Activated CD4-positive, alpha-beta T cell treated with anti-CD3 and anti-CD28 coated beads, Interleukin-2, amount 50 U/mL, for 24 hours (primary cell): ENCODE measurements at regions not wholly inside any gene's neighbourhood (a gene's known extent, or its start where the extent isn't known, plus 50 kb on each side); places are given as distances from the start of the nearest gene placed in this dataset.

Experiments used
- DNase-seq, 2 donors: peaks; one replicate each; pipeline ENCODE4 v3.0.0-alpha.2; 2020; ENCODE audit warnings: low read depth in 1 of 2, low spot score in 1 of 2

DNA sequence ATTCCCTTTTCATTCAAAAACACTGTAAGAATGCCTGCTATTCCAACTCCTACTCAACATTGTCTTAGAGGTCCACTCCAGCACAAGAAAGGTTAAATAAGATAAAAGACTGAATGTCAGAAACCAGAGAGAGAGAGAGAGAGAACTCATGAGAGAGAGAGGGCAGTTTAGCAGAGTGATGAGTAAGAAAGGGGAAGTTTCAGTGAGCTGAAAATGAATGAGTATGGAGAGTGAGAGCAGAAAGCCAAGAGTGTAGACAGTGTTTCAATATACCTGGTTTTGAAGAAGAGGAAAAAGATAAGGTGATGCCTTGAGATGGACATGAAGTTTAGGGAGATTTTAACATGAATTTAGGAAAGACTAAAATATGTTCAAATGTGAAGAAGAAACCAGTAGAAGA lies 528.0 kb upstream of the SEMA6A start:
- no peak for DNase-seq

DNA sequence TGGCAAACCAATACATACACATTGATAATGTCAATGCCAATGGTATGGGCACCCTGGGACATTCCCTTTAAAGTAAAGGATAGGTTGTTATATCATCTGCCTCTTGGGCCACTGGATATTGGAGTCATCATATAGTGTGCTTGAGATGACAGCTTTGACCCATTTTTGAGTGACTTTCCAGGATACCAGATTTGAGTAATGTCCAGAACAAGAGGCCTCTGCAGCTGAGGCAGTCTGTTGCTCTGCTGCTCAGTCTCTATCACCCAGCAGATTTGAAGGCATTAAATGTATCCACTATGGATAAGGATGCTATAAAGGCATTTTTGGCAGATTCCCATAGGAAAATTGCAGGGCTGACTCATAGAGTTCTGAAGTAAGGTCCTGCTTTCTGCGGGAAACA lies 525.6 kb upstream of the SEMA6A start:
- no peak for DNase-seq

DNA sequence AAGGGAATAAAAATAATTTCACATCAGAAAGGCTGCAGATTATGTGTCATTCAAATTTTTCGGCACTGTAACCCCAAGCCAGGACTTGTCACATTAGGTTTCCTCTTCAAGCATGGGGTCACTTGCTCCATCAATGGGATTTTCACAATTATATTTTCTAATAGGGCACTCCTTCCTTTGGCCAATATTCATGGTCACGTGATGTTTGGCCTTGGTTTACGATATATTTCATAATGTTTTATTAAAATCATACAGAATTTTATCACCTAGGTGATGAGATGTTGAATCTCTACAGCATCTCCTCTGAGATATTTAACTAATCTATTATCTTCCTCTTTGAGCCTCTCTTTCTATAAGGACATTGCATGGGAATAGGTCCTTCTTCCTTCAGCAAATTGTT lies 523.5 kb upstream of the SEMA6A start:
- DNase-seq = no peak

DNA sequence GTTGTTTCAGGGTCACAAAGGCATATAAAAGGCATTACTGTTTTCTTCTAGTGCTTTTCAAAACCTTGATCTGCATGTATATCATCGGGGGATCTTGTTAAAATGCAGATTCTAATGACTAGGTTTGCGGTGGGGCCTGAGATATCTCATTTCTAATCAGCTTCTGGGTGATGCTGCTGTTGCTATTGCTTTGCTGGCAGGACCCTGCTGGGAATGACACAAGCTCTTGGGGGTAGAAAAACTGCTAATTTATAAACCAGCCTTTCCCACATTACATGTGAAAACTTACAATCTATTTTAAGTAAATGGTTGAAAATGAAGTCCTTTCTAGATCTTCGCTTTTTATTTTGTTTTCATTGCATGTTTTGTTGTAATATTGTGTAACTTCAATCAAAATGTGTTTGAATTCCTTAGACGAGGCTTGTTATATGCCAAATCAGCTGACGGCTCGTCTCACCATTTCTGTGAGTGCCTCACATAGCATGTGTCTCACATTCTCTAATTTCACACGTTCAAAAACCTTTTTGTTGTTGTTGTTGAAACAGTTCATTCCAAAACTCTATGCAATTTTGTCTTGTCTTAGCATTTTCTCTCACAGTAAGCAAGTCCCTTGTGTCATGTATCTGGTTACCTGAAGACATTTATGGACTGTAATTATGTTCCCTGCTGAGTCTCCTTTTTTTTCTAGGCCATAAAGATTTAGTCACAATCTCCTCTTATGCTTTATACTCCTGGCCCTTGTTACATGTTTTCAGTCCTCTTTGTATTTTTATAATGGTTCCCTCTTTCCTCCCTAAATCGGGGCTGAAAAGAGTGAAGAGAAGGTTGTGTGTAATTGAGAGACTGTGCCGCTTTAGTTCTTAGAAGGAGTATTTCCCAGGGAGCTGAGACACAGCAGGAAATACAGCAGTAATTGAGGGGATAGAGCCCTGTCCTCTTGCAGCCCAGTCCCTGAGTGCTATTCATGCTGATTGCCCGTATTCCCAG lies 521.0 kb upstream of the SEMA6A start:
- no peak for DNase-seq

DNA sequence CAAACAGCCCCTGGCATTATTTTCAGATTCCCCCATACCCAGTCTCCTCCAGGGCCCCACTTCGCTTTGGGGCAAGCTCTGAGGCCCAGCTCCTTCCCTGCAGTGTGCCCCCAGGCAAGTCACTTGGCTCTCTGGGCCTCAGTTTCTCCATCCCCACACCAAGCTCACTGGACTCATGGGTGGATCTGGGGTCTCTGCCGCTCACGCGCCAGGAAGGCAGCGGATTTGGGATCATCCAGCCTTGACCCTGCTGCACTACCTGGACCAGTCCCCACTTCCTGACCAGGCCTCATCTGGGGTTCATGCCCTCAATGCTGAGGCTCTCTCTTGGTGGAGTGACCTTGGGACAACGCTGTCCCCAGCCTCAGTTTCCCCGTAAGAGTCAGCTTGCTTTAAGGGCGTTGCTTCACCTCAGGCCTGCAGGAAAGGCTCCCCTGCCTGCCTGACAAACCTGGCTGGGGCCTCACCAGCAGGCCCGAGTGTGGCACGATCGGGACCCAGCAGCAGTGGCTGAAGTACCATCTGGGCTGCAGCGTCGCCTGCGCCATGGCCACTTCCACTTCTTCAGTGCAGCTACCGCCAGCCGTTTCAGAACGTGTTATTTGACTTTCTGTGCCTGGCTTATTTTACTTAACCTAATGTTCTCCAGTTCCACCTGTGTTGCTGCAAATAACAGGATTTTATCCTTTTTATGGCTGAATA lies 519.6 kb upstream of the SEMA6A start:
- no peak for DNase-seq

DNA sequence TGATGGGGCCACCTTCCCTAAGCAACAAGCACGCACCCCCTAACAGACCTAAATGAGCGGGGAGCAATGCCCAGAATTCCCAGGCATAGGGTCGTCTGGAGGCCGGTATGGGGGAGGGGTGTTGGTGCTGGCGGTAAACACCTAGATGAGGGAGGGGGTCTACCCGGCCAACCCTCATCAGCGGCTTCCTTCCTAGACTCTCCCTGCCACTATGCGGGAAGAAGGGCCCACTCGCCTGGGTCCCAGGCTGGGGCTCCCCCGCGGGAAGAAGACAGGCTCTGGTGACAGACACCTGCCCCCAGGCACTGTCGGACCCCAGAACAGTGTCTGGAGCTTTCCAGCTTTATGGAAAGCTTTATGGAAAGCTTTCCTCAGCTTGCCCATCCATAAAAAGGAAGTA lies 519.0 kb upstream of the SEMA6A start:
- DNase-seq = no peak

DNA sequence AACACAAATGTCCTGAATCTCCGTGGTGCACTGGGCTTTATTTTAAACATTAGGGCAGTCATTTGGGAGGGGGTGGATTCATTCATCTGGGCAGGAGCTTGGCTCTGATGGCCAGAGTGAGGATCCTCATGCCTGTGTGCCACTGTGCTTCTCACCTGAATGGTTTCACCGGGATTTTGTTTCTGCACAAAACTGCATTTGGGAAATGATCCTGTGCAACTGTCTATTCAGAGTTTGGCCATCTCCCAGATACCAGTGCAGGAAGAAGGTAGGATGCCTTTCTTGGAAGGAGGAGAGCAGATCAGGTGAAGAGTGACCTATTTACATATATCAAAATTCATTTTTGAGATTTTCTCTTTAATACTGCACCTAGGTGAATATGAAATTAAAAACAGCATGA lies 514.4 kb upstream of the SEMA6A start:
- DNase-seq = no peak

DNA sequence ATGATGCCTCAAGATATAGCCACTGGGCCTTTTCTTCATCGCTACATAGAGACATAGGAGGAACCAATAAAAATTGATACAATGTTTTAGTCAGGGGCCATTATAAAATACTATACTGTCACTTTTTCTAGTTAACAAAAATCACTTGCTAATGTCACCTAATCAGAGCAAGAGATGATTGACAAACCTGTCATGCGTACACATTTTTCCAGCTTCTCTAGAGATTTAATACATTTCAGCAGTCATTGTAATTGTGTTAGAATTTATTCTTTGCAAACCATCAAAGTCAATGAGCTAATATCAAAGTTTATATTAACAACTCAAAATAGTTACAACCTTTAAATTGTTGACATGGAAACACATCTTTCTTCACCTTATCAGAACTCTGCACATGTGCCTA lies 513.6 kb upstream of the SEMA6A start:
- no peak for DNase-seq

DNA sequence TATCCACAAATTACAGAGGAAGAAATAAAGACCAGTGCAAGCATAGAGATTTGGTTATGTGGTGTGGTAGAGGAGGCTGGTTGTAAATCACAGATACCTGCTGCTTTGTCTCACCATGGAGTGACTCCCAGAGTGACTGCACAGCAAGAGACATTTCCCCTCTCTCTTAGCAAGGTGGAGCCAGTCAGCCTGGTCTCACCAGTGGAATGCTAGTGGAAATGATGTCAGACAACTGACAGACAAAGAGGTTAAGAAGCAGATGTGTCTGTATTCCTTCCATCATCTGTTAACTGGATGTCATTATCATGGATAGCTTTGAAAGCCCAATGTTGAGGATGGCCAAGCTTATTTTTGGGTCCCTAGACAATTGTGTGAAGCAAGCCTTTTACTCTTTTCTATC lies 509.4 kb upstream of the SEMA6A start:
- no peak for DNase-seq

DNA sequence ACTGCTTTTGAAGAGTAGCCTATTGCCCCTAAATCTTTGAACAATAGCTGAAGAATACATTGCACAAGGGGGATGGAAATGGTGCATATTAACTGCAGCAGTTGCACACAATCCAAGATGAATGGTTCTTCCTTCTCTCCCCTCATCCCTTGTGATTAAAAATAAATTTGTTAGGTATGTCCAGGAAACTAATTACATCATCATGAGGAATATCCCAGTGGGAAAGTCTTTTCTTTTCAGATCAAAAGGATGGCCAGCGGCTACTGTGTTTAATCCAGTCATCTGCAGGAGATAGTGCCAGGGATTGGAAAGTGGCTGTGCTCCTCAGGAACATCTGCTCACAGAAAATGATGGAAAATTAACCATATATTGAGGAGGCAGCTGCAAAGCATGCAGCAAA lies 508.4 kb upstream of the SEMA6A start:
- no peak for DNase-seq

DNA sequence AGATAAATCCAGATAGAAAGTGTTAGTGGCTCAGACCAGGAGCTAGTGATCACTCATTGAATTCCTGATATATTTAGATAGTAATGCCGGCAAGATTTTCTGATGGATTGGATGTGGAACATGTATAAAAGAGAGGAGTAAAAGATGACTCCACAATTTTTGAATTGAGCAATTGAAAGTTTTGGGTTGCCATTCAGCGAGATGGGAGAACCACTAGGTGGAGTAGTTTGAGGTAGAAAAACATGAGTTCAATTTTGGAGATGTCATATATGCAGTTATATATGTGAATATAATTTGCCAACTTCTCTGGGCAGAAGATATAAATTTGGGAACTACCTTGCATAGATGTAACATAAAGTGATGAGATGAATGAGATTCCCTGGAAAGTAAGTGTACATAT lies 502.5 kb upstream of the SEMA6A start:
- no peak for DNase-seq

DNA sequence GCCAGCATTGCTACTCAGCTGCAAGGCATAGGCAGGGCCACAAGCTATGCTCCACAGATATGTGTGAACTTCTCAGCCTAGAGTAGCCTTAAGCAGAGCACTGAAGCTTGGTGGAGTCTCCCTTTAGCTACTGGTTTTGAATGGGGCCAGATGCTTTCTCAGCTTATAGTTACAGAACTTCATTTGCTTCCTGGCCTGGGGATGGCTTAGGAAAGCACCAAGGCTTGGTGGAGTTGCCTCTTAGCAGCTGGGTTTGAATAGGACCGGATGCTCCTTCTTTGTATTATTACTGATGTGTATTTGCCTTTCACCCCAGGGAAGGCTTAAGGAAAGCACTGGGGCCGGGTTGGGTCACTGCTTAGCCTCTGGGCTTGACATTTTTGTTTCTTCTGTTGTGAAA lies 497.8 kb upstream of the SEMA6A start:
- no peak for DNase-seq

DNA sequence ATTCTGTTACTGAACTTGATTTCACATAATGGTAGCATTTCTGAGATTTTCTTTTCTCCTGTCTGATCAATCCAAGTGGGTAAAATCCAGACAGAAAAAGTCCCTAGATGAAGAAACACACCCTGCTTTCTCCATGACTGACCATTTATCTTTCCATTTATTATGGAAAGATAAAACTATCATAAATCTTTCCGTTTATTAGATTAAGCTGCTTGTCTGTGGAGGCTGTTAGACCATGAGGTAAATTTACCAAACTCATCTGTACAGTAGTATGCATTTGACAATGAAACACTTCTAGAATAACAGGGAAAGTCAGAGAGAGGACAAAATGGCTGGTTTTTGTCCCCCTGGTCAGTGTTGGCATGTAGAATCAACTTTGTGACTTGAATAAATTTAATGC lies 491.2 kb upstream of the SEMA6A start:
- no peak for DNase-seq

DNA sequence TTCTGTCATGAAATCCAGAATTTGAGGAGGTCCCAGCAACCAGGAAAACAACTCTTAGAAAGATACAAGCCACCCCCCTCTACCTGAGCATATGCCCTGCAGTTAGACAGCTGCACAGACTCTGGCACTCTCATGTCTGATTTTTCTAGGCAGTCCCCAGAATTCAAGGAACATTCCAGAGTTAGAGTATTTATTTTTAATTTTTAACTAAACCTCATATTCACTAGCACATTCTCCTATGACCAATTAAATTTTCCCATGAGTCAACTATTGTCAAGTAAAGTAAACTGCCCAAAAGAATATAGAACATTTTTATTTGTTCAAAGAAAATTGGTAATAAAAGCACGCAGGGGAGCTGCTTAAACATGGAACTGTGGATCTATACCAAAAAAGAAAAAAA lies 490.5 kb upstream of the SEMA6A start:
- DNase-seq = no peak

DNA sequence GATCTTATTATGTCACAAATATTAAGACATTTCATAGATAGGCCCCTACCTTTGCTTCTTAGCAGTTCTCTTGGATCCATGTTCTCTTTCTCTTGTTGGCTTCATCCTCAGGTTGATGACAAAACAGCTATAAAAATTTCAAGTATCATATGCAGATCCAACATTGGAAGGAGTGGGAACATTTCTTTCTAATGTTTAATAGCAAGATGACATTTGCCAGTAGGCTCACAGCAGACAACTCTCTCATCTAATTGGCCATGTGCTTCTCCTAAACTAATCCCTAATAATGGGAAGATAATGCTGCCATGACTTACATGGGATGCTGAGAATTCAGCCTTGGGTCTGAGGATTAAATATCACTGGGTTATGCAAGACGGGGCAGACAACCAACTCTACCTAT lies 485.5 kb upstream of the SEMA6A start:
- DNase-seq = no peak

DNA sequence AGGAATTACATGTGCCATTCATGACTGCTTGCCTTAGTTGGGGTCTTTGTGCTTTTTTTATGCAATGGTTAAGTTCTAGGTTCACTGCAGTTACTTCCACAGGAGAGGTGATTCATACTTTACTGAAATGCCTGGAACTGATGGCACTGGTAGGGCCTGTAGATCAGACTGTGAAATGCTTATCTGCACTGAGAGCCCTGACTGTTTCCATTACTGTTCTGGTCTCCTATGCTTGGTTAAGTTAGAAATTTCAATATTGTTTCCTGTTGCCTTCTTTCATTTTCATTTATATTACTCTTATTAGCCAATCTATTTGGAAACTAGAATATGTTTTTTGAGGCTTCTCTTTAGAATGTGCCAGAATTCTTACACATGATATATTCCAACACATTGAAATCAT lies 484.1 kb upstream of the SEMA6A start:
- no peak for DNase-seq

DNA sequence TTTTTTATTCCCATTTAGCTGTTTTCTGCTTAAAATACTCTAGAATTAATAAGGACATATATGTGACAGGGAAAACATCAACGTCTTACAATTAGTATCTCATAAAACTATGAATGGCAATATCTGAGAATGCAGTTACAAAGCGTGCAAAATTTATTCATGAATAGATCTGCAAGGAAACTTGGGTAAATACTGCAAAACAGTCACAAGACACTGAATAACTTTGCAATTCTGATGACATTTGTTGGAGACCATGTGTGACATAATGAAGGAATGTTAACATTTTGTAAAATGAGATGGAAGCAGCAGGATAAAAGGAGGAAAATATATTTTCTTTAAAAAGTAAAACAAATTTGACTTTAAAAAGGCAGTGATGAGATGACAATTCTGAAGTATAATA lies 480.9 kb upstream of the SEMA6A start:
- DNase-seq = no peak

DNA sequence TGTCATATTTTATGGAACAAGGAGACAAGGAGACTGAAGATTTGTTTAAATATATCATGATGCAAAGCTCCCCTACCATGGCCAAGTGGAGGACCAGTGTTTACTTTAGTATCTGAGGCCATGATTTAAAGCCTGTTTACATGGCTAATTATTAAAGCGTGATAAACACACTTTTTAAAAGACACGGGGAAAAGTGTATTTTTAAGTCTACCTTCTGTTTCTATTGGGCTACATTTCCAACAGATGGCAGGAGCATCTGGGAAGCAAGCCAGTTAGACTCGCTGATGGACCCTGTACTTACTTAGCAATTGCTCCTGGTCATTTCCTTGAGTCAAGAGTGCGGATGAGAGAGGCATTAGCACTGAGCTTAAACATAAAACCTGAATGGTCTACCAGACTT lies 480.3 kb upstream of the SEMA6A start:
- no peak for DNase-seq

DNA sequence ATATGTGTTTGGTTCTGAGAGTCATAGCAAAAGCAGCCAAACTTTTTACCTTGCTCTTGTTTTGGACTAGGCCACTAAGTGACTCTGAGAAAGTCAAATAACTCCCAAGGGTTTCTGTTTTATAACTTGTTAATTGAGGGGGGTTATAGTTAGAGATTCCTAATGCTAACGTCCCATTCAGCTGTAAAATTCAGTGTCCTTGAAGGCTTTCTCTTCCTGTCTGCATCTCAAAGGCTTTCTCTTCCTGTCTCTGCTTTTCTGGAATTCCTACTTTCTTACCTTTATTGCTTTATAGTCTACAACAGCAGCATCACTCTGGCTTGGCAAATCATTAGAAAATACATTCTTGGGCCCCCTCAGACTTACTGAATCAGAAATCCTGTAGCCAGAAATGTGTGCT lies 479.5 kb upstream of the SEMA6A start:
- DNase-seq = no peak

DNA sequence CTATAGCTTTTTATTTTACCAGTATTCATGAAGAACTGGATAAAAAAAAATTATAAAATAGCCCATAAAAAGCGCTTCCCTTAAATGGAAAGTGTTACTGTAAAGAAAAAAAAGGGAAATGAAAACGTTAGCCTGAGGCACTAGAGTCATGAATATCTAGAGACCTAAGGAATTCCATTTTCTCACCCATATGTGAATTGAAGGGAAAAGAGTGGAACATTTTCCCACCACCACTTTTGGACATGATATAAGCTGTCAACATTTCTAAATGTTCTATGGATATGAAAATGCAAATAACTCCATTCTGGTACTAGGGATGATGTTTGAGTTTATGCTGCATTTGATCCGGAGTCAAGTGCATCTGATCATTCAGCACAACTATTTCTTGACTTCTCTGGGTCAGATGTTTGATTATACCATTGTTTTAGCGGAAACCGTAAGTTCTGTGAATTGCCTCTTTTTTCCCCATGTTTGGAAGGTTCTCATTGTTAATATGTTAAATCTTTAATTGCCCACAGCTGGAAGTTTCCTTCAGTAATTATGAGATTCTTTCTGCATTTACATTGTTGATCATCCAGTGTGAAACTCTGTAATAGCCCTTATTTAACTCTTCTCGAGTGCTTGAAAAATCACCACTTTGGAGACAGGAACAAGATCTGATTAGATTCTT lies 467.4 kb upstream of the SEMA6A start:
- no peak for DNase-seq

DNA sequence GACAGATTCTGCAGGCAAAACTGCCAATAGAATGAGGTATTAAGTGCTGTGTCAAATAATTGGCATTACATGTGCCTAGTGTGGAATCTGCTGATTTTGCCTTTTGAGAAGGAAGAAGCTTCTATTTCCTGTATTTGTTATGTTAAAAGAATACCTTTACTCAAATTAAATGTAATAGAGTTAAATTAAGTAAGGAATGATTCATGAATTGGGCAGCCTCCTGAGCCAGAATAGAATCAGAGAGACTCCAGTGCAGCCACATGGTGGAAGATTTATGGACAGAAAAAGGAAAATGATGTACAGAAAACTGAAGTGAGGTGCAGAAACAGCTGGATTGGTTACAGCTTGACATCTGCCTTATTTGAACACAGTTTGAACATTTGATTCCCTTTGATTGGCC lies 464.4 kb upstream of the SEMA6A start:
- no peak for DNase-seq

DNA sequence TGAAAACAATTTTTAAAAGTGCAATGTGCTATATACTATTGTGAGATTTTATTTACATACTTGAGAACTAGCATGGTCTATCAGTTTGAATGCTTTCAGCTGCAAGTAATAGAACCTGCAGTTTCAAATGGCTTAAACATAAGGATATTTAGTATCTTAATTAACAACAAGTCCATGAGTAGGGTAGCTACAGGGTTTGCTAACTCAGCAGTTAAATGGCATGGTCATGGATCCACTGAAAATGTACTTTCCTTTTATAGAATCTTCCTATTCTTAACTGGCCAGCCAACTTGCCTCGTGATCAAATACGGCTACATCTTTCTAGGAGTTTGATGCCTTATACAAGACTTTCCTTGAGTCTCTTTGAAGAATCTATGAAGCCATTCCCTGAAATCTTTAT lies 452.8 kb upstream of the SEMA6A start:
- DNase-seq = no peak
